HS-5 (cell line): ENCODE measurements at regions not wholly inside any gene's neighbourhood (a gene's known extent, or its start where the extent isn't known, plus 50 kb on each side); places are given as distances from the start of the nearest gene placed in this dataset.
A peak's percentile ranks its signal among the peaks of the same experiment; 100 is the strongest.

Experiments
- DNase-seq: peaks from one replicate; pipeline ENCODE4 v3.0.0-alpha.2; 2012; ENCODE audit warnings: low read depth

GRCh38 chr2:101556033-101556459 lies 81.1 kb upstream of the RFX8 start:
- no peak for DNase-seq

GRCh38 chr2:101551336-101551888 lies 76.5 kb upstream of the RFX8 start:
- no peak for DNase-seq

- DNase-seq, result no peak
These were observed 75.6 kb upstream of the RFX8 start for GRCh38 chr2:101550555-101550954.

- DNase-seq, result no peak
These were observed 74.5 kb upstream of the RFX8 start for GRCh38 chr2:101549371-101549770.

- DNase-seq, result peak; percentile 2
These were observed 71.6 kb upstream of the RFX8 start for GRCh38 chr2:101546376-101547058.

GRCh38 chr2:101545950-101546349 lies 71.0 kb upstream of the RFX8 start:
- DNase-seq, result no peak

- DNase-seq, result no peak
These were observed 65.6 kb upstream of the RFX8 start for GRCh38 chr2:101540518-101540917.

GRCh38 chr2:101538076-101538475 lies 63.2 kb upstream of the RFX8 start:
- no peak for DNase-seq

- no peak for DNase-seq
These were observed 59.3 kb upstream of the RFX8 start for GRCh38 chr2:101534149-101534611.

- no peak for DNase-seq
These were observed 58.7 kb upstream of the RFX8 start for GRCh38 chr2:101533561-101534148.

GRCh38 chr2:101528501-101528900 lies 53.6 kb upstream of the RFX8 start:
- no peak for DNase-seq

- DNase-seq, result no peak
These were observed 50.0 kb upstream of the RFX8 start for GRCh38 chr2:101524806-101525430.
